Lung (tissue), 11 donors: ENCODE measurements at regions not wholly inside any gene's neighbourhood (a gene's known extent, or its start where the extent isn't known, plus 50 kb on each side); places are given as distances from the start of the nearest gene placed in this dataset.

Experiments used
- ATAC-seq: fragments of 200-7000 bp; cut with Tn5 transposase; one replicate; pipeline ENCODE4 v1.9.1; 2020; ENCODE audit warnings: moderate number of reproducible peaks; ENCODE audit not compliant: insufficient read depth, low FRiP score
- DNase-seq, 3 donors: peaks; one replicate each; pipeline ENCODE4 v3.0.0-alpha.2; 2013 to 2017
- H3K27ac ChIP-seq, 2 donors: one replicate each; pipeline ENCODE4 v1.5.1; 2013; ENCODE audit warnings: mild to moderate bottlenecking in 2 of 2, moderate library complexity in 2 of 2, control low read depth in 1 of 2, inconsistent platforms in 1 of 2, low read depth in 1 of 2, low read length in 1 of 2
- H3K27me3 ChIP-seq, 3 donors: one replicate each; pipeline ENCODE4 v1.5.1; 2013; ENCODE audit warnings: low read length in 2 of 3; ENCODE audit not compliant: control insufficient read depth in 3 of 3, insufficient read depth in 3 of 3
- H3K36me3 ChIP-seq, 4 donors: one replicate each; pipeline ENCODE4 v1.5.1; 2013; ENCODE audit warnings: low read length in 4 of 4, mild to moderate bottlenecking in 1 of 4, moderate library complexity in 1 of 4; ENCODE audit not compliant: control insufficient read depth in 4 of 4, insufficient read depth in 4 of 4
- H3K4me1 ChIP-seq, 5 donors: one replicate each; pipeline ENCODE4 v1.5.1; 2013; ENCODE audit warnings: low read length in 5 of 5, mild to moderate bottlenecking in 2 of 5, moderate library complexity in 1 of 5; ENCODE audit not compliant: control insufficient read depth in 5 of 5, insufficient read depth in 5 of 5
- H3K4me3 ChIP-seq: one replicate; pipeline ENCODE4 v1.5.1; 2013; ENCODE audit warnings: mild to moderate bottlenecking, control low read depth, moderate library complexity
- H3K9ac ChIP-seq, 2 donors: one replicate each; pipeline ENCODE4 v1.5.1; 2013; ENCODE audit warnings: low read length in 2 of 2, control low read depth in 1 of 2; ENCODE audit not compliant: insufficient read depth in 1 of 2
- H3K9me3 ChIP-seq, 4 donors: one replicate each; pipeline ENCODE4 v1.5.1; 2013; ENCODE audit warnings: low read length in 3 of 4, mild to moderate bottlenecking in 1 of 4, moderate library complexity in 1 of 4; ENCODE audit not compliant: control insufficient read depth in 4 of 4, insufficient read depth in 3 of 4
- CTCF ChIP-seq: IDR thresholded peaks from 2 replicates; pipeline ENCODE4 v1.5.1; 2012; ENCODE audit warnings: mild to moderate bottlenecking; ENCODE audit errors: control extremely low read depth, extremely low read depth
- WGBS, 2 donors: extraction: QIAGEN DNeasy Blood & Tissue Kit; methylation state at CpG; one replicate each; pipeline ENCODE4 v1.1.7; 2013; 5-methylcytosine and 5-hydroxymethylcytosine counted together
- donor health status: control.
- donor health status: control.
- donor health status: Bipolar disorder and iron deficiency.
- donor health status: healthy.
- donor health status: DM: yes; HTN: yes; CAD: no.

- H3K27ac ChIP-seq = no peak overlapping the region
- DNase-seq (no peak), ATAC-seq (no peak)
- no peak overlapping the region for H3K4me3 ChIP-seq
- H3K36me3 ChIP-seq = no peaks in the 10 kb centered on the region
- no peak overlapping the region for H3K9ac ChIP-seq
- no peak for TF ChIP-seq CTCF
- H3K9me3 ChIP-seq = no peaks in the 10 kb centered on the region
- peaks cover 0 to 6% (median 0%) of the 10 kb centered on the region in 5 donors for H3K4me1 ChIP-seq
- WGBS, 2 donors = 83 to 91% methylated on average over 1 of the region's 1 CpG
- H3K27me3 ChIP-seq = peaks cover 0 to 18% (median 6%) of the 10 kb centered on the region in 3 donors
Measured at GRCh38 chr2:118179445-118179844, 91.2 kb downstream of the INSIG2 start.

GRCh38 chr2:118177884-118178283 lies 89.6 kb downstream of the INSIG2 start:
- 62 to 71% methylated on average over 2 of the region's 2 CpGs for WGBS, 2 donors

GRCh38 chr2:118177318-118177717 lies 89.0 kb downstream of the INSIG2 start:
- Histone ChIP-seq H3K9ac (no peak overlapping the region), H3K4me1 (no peaks in the 10 kb centered on the region), H3K27me3 (peaks cover 0 to 10% (median 0%) of the 10 kb centered on the region in 3 donors), H3K36me3 (no peaks in the 10 kb centered on the region), H3K27ac (no peak overlapping the region), H3K9me3 (no peaks in the 10 kb centered on the region), H3K4me3 (no peak overlapping the region)
- TF ChIP-seq CTCF = no peak
- WGBS, 2 donors = 63 to 68% methylated on average over 3 of the region's 3 CpGs
- DNase-seq (no peak), ATAC-seq (no peak)

More at GRCh38 chr2:118177884-118178283, 89.6 kb downstream of the INSIG2 start:
- ATAC-seq (no peak), DNase-seq (no peak)
- no peaks in the 10 kb centered on the region for H3K36me3 ChIP-seq
- no peaks in the 10 kb centered on the region for H3K4me1 ChIP-seq
- no peak for TF ChIP-seq CTCF
- H3K27ac ChIP-seq = no peak overlapping the region
- H3K9me3 ChIP-seq = no peaks in the 10 kb centered on the region
- peaks cover 0 to 12% (median 0%) of the 10 kb centered on the region in 3 donors for H3K27me3 ChIP-seq
- H3K9ac ChIP-seq = no peak overlapping the region
- no peak overlapping the region for H3K4me3 ChIP-seq

GRCh38 chr2:118176601-118177000 lies 88.3 kb downstream of the INSIG2 start:
- Histone ChIP-seq H3K9ac (no peak overlapping the region), H3K4me3 (no peak overlapping the region), H3K36me3 (no peaks in the 10 kb centered on the region), H3K4me1 (no peaks in the 10 kb centered on the region), H3K27me3 (peaks cover 0 to 10% (median 0%) of the 10 kb centered on the region in 3 donors), H3K27ac (no peak overlapping the region), H3K9me3 (no peaks in the 10 kb centered on the region)
- TF ChIP-seq CTCF = no peak
- 70 to 77% methylated on average over 3 of the region's 3 CpGs for WGBS, 2 donors
- ATAC-seq = no peak
- no peak for DNase-seq
